ENCODE measurements at regions not wholly inside any gene's neighbourhood (a gene's known extent, or its start where the extent isn't known, plus 50 kb on each side); places are given as distances from the start of the nearest gene placed in this dataset.
"Not testable (repeated sequence)": the region's sequence is repeated elsewhere in the genome, so short reads cannot be mapped to it uniquely, and the experiment has no call there.

DNA sequence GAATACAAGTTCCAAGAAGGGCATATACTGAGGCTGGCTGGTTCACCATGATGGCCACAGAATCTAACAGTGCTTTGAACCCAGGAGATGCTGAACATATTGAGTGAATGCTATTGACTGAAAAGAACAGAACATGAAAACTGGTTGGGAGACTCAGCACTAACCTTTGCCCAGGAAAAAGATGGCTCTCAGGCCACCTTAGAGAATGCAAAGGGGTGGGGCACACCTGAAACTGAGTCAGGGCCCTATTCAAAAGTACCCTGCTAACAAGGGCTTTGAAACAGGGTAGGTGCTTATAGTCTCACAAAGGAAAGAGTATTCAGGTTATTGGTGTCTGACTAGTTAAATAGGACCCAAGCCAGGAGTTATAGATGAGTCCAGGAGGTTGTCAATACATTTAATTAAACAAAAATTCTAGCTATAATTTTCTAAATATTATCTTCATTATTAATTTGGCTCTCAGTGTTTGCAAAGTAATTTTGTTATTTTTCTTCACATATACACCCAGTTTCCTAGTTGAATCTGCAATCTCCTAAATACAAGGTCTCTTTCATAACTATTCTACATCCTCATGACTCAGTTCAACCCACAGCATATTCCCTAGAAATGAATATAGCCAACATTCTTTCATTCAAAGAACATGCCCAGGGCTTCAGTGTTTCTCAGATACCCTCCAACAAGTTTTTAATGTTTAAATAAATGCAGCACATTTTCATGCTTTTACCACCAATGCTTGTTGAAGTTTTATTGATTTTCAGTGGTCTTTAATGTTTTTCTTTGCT is 144.2 kb upstream of the RAPGEF2 start:
- Histone ChIP-seq H3K36me3 (ENCODE audit: insufficient read depth, low read length) (no peaks in the 10 kb centered on the region), H3K27me3 (ENCODE audit: insufficient read depth, low read length) (no peaks in the 10 kb centered on the region), H3K4me3 (ENCODE audit: low read depth, low read length) (no peak overlapping the region), H3K4me1 (ENCODE audit: control insufficient read depth, insufficient read depth, low read length, unreplicated experiment) (no peaks in the 10 kb centered on the region), H3K27ac (ENCODE audit: low read depth, low read length) (no peak overlapping the region), H2AFZ (ENCODE audit: low read length, unreplicated experiment) (no peak overlapping the region), H3K79me2 (ENCODE audit: control insufficient read depth, insufficient read depth, low read length, unreplicated experiment) (no peaks in the 10 kb centered on the region)

DNA sequence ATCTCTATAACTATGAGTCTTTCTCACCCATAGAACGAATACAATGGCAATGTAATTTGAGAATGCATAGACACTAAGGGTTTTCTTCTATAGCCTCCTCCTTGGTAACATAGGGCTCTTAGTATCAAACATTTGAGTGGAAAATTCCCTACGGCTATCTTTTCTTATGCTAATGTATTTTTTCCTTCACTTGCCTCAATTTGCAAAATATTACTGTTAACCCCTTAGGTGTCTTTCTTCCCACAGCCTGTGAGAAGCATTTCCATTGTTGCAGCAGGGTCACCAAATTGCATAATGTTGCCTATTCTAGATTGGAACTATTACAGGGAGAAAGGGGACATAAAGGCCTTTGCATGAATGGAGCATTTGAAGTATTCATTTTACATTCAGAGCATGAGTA is 140.5 kb upstream of the RAPGEF2 start:
- H3K27ac ChIP-seq (ENCODE audit: low read depth, low read length) = no peak overlapping the region
- H3K4me1 ChIP-seq (ENCODE audit: control insufficient read depth, insufficient read depth, low read length, unreplicated experiment) = no peaks in the 10 kb centered on the region
- no peaks in the 10 kb centered on the region for H3K79me2 ChIP-seq (ENCODE audit: control insufficient read depth, insufficient read depth, low read length, unreplicated experiment)
- no peaks in the 10 kb centered on the region for H3K27me3 ChIP-seq (ENCODE audit: insufficient read depth, low read length)
- no peaks in the 10 kb centered on the region for H3K36me3 ChIP-seq (ENCODE audit: insufficient read depth, low read length)
- no peak overlapping the region for H2AFZ ChIP-seq (ENCODE audit: low read length, unreplicated experiment)
- no peak overlapping the region for H3K4me3 ChIP-seq (ENCODE audit: low read depth, low read length)

DNA sequence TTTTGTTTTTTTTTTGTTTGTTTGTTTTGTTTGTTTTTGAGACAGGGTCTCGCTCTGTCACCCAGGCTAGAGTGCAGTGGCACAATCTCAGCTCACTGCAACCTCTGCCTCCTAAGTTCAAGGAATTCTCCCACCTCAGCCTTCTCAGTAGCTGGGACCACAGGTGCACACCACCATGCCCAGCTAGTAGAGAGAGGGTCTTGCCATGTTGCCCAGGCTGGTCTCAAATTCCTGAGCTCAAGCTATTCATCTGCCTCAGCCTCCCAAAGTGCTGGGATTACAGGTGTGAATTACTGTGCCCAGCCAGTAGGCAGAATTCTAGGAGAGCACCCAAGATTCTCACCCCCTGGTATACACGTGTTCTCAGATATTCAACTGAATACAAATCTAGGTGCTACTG is 139.6 kb upstream of the RAPGEF2 start:
- H3K4me3 ChIP-seq (ENCODE audit: low read depth, low read length); H3K79me2 ChIP-seq (ENCODE audit: control insufficient read depth, insufficient read depth, low read length, unreplicated experiment); H3K27me3 ChIP-seq (ENCODE audit: insufficient read depth, low read length); H2AFZ ChIP-seq (ENCODE audit: low read length, unreplicated experiment); H3K4me1 ChIP-seq (ENCODE audit: control insufficient read depth, insufficient read depth, low read length, unreplicated experiment); H3K36me3 ChIP-seq (ENCODE audit: insufficient read depth, low read length); H3K27ac ChIP-seq (ENCODE audit: low read depth, low read length): not testable (repeated sequence)

GRCh38 chr4:158964114-158964727 is 138.7 kb upstream of the RAPGEF2 start:
- Histone ChIP-seq H3K4me3 (ENCODE audit: low read depth, low read length) (no peak overlapping the region), H3K36me3 (ENCODE audit: insufficient read depth, low read length) (no peaks in the 10 kb centered on the region), H3K27ac (ENCODE audit: low read depth, low read length) (no peak overlapping the region), H3K4me1 (ENCODE audit: control insufficient read depth, insufficient read depth, low read length, unreplicated experiment) (no peaks in the 10 kb centered on the region), H2AFZ (ENCODE audit: low read length, unreplicated experiment) (no peak overlapping the region), H3K79me2 (ENCODE audit: control insufficient read depth, insufficient read depth, low read length, unreplicated experiment) (no peaks in the 10 kb centered on the region), H3K27me3 (ENCODE audit: insufficient read depth, low read length) (no peaks in the 10 kb centered on the region)

DNA sequence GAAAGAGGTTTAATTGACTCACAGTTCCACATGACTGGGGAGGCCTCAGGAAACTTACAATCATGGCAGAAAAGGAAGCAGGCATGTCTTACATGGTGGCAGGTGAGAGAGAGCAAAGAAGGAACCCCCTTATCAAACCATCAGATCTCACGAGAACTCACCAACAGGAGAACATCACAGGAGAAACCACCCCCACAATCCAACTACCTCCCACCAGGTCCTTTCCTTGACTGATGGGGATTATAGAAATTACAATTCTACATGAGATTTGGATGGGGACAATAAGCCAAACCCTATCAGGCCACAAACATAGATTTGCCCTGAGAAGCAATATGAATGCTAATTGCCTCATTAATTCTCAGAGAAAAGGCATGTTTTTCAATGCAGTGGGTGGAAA is 138.2 kb upstream of the RAPGEF2 start:
- no peak overlapping the region for H3K4me3 ChIP-seq (ENCODE audit: low read depth, low read length)
- H3K27me3 ChIP-seq (ENCODE audit: insufficient read depth, low read length) = no peaks in the 10 kb centered on the region
- H3K4me1 ChIP-seq (ENCODE audit: control insufficient read depth, insufficient read depth, low read length, unreplicated experiment) = no peaks in the 10 kb centered on the region
- H3K27ac ChIP-seq (ENCODE audit: low read depth, low read length) = no peak overlapping the region
- H2AFZ ChIP-seq (ENCODE audit: low read length, unreplicated experiment) = no peak overlapping the region
- H3K79me2 ChIP-seq (ENCODE audit: control insufficient read depth, insufficient read depth, low read length, unreplicated experiment) = no peaks in the 10 kb centered on the region
- no peaks in the 10 kb centered on the region for H3K36me3 ChIP-seq (ENCODE audit: insufficient read depth, low read length)

- no peaks in the 10 kb centered on the region for H3K4me1 ChIP-seq (ENCODE audit: control insufficient read depth, insufficient read depth, low read length, unreplicated experiment)
- no peak overlapping the region for H3K27ac ChIP-seq (ENCODE audit: low read depth, low read length)
Measured at GRCh38 chr4:158965226-158965625, 137.7 kb upstream of the RAPGEF2 start.

GRCh38 chr4:158966091-158966490 is 136.8 kb upstream of the RAPGEF2 start:
- H3K27me3 ChIP-seq (ENCODE audit: insufficient read depth, low read length) = no peaks in the 10 kb centered on the region
- no peak overlapping the region for H3K4me3 ChIP-seq (ENCODE audit: low read depth, low read length)
- H3K4me1 ChIP-seq (ENCODE audit: control insufficient read depth, insufficient read depth, low read length, unreplicated experiment) = no peaks in the 10 kb centered on the region
- H3K36me3 ChIP-seq (ENCODE audit: insufficient read depth, low read length) = no peaks in the 10 kb centered on the region
- H3K27ac ChIP-seq (ENCODE audit: low read depth, low read length) = no peak overlapping the region
- no peak overlapping the region for H2AFZ ChIP-seq (ENCODE audit: low read length, unreplicated experiment)
- no peaks in the 10 kb centered on the region for H3K79me2 ChIP-seq (ENCODE audit: control insufficient read depth, insufficient read depth, low read length, unreplicated experiment)

More at GRCh38 chr4:158965226-158965625, 137.7 kb upstream of the RAPGEF2 start:
- no peak overlapping the region for H3K4me3 ChIP-seq (ENCODE audit: low read depth, low read length)
- no peak overlapping the region for H2AFZ ChIP-seq (ENCODE audit: low read length, unreplicated experiment)
- H3K36me3 ChIP-seq (ENCODE audit: insufficient read depth, low read length) = no peaks in the 10 kb centered on the region
- no peaks in the 10 kb centered on the region for H3K79me2 ChIP-seq (ENCODE audit: control insufficient read depth, insufficient read depth, low read length, unreplicated experiment)
- no peaks in the 10 kb centered on the region for H3K27me3 ChIP-seq (ENCODE audit: insufficient read depth, low read length)

DNA sequence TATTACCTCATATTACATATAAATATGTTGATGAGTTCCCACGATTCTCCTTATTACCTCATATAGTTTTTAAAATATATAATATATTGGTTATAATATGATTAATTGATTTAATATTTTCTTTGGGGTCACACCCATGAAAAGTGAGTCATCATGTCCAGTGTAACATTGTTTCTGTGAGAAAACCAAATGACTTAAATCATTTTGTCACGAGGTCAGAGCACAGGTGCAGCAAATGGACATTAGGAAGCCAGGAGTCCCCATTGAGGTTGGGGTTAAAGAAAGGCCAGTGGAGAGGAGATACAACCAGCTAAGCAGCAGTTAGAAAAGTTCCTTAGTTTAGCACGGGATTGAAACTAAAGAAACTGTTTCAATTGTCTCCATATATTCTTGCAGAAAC is 133.9 kb upstream of the RAPGEF2 start:
- Histone ChIP-seq H3K27ac (ENCODE audit: low read depth, low read length) (no peak overlapping the region), H3K27me3 (ENCODE audit: insufficient read depth, low read length) (no peaks in the 10 kb centered on the region), H3K4me3 (ENCODE audit: low read depth, low read length) (no peak overlapping the region), H3K36me3 (ENCODE audit: insufficient read depth, low read length) (no peaks in the 10 kb centered on the region), H3K4me1 (ENCODE audit: control insufficient read depth, insufficient read depth, low read length, unreplicated experiment) (no peaks in the 10 kb centered on the region), H2AFZ (ENCODE audit: low read length, unreplicated experiment) (no peak overlapping the region), H3K79me2 (ENCODE audit: control insufficient read depth, insufficient read depth, low read length, unreplicated experiment) (no peaks in the 10 kb centered on the region)

DNA sequence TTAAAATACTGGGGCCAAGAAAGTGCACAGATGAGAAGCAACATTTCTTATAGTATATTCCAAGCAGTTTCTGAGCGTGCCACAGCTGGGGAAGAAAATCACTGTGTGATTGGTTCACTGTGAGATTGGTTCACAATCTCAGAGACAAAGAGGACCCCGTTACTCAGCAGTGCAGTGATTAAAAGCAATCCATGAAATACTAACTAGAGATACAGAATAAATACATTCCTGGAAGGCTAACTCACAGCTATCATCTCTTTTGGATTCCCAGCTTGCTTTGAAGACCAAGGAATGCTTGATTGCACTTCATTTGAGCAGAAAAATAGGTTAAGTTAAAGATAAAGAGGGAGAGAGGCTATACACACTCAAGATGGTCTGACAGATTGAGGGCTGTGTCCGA is 132.1 kb upstream of the RAPGEF2 start:
- H3K4me1 ChIP-seq (ENCODE audit: control insufficient read depth, insufficient read depth, low read length, unreplicated experiment) = no peaks in the 10 kb centered on the region
- H3K27ac ChIP-seq (ENCODE audit: low read depth, low read length) = no peak overlapping the region
- no peaks in the 10 kb centered on the region for H3K27me3 ChIP-seq (ENCODE audit: insufficient read depth, low read length)
- no peaks in the 10 kb centered on the region for H3K79me2 ChIP-seq (ENCODE audit: control insufficient read depth, insufficient read depth, low read length, unreplicated experiment)
- no peak overlapping the region for H2AFZ ChIP-seq (ENCODE audit: low read length, unreplicated experiment)
- H3K4me3 ChIP-seq (ENCODE audit: low read depth, low read length) = no peak overlapping the region
- no peaks in the 10 kb centered on the region for H3K36me3 ChIP-seq (ENCODE audit: insufficient read depth, low read length)

DNA sequence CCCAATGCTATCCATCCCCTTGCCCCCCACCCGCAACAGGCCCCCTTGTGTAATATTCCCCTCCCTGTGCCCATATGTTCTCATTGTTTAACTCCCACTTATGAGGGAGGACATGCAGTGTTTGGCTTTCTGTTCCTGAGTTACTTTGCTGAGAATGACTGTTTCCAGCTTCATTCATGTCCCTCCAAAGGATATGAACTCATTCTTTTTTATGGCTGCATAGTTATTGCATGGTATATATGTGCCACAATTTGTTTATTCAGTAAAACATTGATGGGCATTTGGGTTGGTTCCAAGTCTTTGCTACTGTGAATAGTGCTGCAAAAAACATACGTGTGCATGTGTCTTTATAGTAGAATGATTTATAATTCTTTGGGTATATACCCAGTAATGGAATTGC is 128.4 kb upstream of the RAPGEF2 start:
- H3K4me3 ChIP-seq (ENCODE audit: low read depth, low read length); H3K4me1 ChIP-seq (ENCODE audit: control insufficient read depth, insufficient read depth, low read length, unreplicated experiment); H3K27me3 ChIP-seq (ENCODE audit: insufficient read depth, low read length): not testable (repeated sequence)

DNA sequence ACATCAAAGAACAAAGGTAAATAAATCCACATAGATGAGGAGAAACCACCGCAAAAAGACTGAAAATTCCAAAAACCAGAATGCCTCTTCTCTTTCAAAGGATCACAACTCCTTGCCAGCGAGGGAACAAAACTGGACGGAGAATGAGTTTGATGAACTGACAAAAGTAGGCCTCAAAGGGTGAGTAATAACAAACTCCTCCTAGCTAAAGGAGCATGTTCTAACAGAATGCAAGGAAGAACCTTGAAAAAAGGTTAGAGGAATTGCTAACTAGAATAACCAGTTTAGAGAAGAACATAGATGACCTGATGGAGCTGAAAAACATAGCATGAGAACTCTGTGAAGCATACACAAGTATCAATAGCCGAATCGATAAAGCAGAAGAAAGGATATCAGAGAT is 122.2 kb upstream of the RAPGEF2 start:
- not testable (repeated sequence) for H3K36me3 ChIP-seq (ENCODE audit: insufficient read depth, low read length); H3K27me3 ChIP-seq (ENCODE audit: insufficient read depth, low read length); H3K27ac ChIP-seq (ENCODE audit: low read depth, low read length); H2AFZ ChIP-seq (ENCODE audit: low read length, unreplicated experiment); H3K4me1 ChIP-seq (ENCODE audit: control insufficient read depth, insufficient read depth, low read length, unreplicated experiment); H3K4me3 ChIP-seq (ENCODE audit: low read depth, low read length); H3K79me2 ChIP-seq (ENCODE audit: control insufficient read depth, insufficient read depth, low read length, unreplicated experiment)

More for the DNA sequence above, 128.4 kb upstream of the RAPGEF2 start:
- not testable (repeated sequence) for H2AFZ ChIP-seq (ENCODE audit: low read length, unreplicated experiment); H3K36me3 ChIP-seq (ENCODE audit: insufficient read depth, low read length); H3K79me2 ChIP-seq (ENCODE audit: control insufficient read depth, insufficient read depth, low read length, unreplicated experiment); H3K27ac ChIP-seq (ENCODE audit: low read depth, low read length)

Data from ACC112 (cell line).